ENCODE measurements at regions not wholly inside any gene's neighbourhood (a gene's known extent, or its start where the extent isn't known, plus 50 kb on each side); places are given as distances from the start of the nearest gene placed in this dataset.

DNA sequence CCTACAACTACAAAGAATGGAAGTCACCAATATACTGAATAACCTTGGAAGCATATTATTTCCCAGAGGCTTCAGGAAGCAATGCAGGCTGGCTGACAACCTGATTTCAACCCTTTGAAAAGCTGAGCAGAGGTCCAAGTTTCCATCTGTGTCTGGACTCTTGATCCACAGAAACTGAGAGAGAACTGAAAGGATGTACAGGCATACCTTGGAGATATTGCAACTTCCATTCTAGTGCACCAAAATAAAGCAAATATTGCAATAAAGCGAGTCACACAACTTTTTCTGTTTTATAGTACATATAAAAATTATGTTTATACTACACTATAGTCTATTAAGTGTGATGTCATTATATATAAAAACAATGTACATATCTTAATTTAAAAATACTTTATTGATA lies 85.3 kb downstream of the TYW3 start:
- ATAC-seq (no peak), DNase-seq (ENCODE audit: low read depth, low spot score) (no peak)
- H2AFZ ChIP-seq (ENCODE audit: low read depth, low read length, poor library complexity, severe bottlenecking): no peak overlapping the region
- no peaks in the 10 kb centered on the region for H3K9me3 ChIP-seq (ENCODE audit: control insufficient read depth in 1 of 2, insufficient read depth in 1 of 2, low read depth in 1 of 2, low read length in 2 of 2)
- H3K9me2 ChIP-seq (ENCODE audit: insufficient read depth): no peaks in the 10 kb centered on the region
- intact Hi-C loops (cut with micrococcal nuclease): no loop called here
- CTCF ChIA-PET: no interaction called here
- H4K20me1 ChIP-seq (ENCODE audit: insufficient read depth): no peaks in the 10 kb centered on the region
- peaks cover 29% of the 10 kb centered on the region for H3K27me3 ChIP-seq (ENCODE audit: insufficient read depth, low read length)
- H3K4me1 ChIP-seq (ENCODE audit: control insufficient read depth in 1 of 2, insufficient read depth in 2 of 2, low read length in 2 of 2): no peaks in the 10 kb centered on the region
- no peak overlapping the region for H3K27ac ChIP-seq (ENCODE audit: low read depth, low read length)
- POLR2A ChIA-PET: no interaction called here
- no peaks in the 10 kb centered on the region for H3K36me3 ChIP-seq (ENCODE audit: control insufficient read depth in 1 of 2, insufficient read depth in 2 of 2, low read length in 2 of 2)
- no peak overlapping the region for H3K4me3 ChIP-seq (replicated peaks in 1 of 2; ENCODE audit: low read depth in 1 of 2, low read length in 2 of 2)
- no peaks in the 10 kb centered on the region for H3K79me2 ChIP-seq (ENCODE audit: insufficient read depth, low read length)
- no TSS peak for BruUV-seq (replicated peaks)
- RAD21 ChIA-PET (ENCODE audit: low non-redundant PET in 1 of 2, low total read pairs in 2 of 2, uncharacterized antibody in 2 of 2, unreplicated experiment in 2 of 2): no interaction called here
- H3K4me2 ChIP-seq (ENCODE audit: low read length): no peak overlapping the region
- no peak overlapping the region for H3K9ac ChIP-seq (ENCODE audit: low read length)
- no peak for TF ChIP-seq CBX3 (IDR thresholded peaks at IDR 0.05; ENCODE audit: low read depth)
- TF ChIP-seq, protein P1, sequence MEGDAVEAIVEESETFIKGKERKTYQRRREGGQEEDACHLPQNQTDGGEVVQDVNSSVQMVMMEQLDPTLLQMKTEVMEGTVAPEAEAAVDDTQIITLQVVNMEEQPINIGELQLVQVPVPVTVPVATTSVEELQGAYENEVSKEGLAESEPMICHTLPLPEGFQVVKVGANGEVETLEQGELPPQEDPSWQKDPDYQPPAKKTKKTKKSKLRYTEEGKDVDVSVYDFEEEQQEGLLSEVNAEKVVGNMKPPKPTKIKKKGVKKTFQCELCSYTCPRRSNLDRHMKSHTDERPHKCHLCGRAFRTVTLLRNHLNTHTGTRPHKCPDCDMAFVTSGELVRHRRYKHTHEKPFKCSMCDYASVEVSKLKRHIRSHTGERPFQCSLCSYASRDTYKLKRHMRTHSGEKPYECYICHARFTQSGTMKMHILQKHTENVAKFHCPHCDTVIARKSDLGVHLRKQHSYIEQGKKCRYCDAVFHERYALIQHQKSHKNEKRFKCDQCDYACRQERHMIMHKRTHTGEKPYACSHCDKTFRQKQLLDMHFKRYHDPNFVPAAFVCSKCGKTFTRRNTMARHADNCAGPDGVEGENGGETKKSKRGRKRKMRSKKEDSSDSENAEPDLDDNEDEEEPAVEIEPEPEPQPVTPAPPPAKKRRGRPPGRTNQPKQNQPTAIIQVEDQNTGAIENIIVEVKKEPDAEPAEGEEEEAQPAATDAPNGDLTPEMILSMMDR (IDR thresholded peaks at IDR 0.05 in 2 of 3, conservative IDR thresholded peaks at IDR 0.05 in 1 of 3; ENCODE audit: borderline replicate concordance in 1 of 3, insufficient read depth in 1 of 3, low read depth in 2 of 3, low read length in 2 of 3): no peak
- no peak for TF ChIP-seq EGR1 (IDR thresholded peaks at IDR 0.05; ENCODE audit: low read depth)
- TF ChIP-seq, protein P2, sequence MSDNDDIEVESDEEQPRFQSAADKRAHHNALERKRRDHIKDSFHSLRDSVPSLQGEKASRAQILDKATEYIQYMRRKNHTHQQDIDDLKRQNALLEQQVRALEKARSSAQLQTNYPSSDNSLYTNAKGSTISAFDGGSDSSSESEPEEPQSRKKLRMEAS (IDR thresholded peaks at IDR 0.05): no peak
- no peak for TF ChIP-seq YY1 (IDR thresholded peaks at IDR 0.05; ENCODE audit: extremely low read depth, insufficient replicate concordance, low read depth, low read length)
- no peak for TF ChIP-seq CEBPB (IDR thresholded peaks at IDR 0.05; ENCODE audit: low read depth)
- TF ChIP-seq EZH2phosphoT487 (IDR thresholded peaks at IDR 0.05; ENCODE audit: borderline replicate concordance): no peak
- TF ChIP-seq FOSL1 (IDR thresholded peaks at IDR 0.05; ENCODE audit: low read depth): no peak
- no peak for TF ChIP-seq SRF (IDR thresholded peaks at IDR 0.05; ENCODE audit: low read depth)
- TF ChIP-seq ELF1 (IDR thresholded peaks at IDR 0.05; ENCODE audit: borderline replicate concordance, low read depth): no peak
- no peak for TF ChIP-seq SIN3A (IDR thresholded peaks at IDR 0.05; ENCODE audit: low read depth)
- TF ChIP-seq TCF7L2 (IDR thresholded peaks at IDR 0.05; ENCODE audit: borderline replicate concordance, extremely low read depth, insufficient read depth, insufficient read length): no peak
- TF ChIP-seq EZH2 (IDR thresholded peaks at IDR 0.05): no peak
- no peak for TF ChIP-seq RAD21 (IDR thresholded peaks at IDR 0.05; ENCODE audit: low read depth)
- TF ChIP-seq JUND (IDR thresholded peaks at IDR 0.05): no peak

All from HCT116 (cell line).